ENCODE measurements at regions not wholly inside any gene's neighbourhood (a gene's known extent, or its start where the extent isn't known, plus 50 kb on each side); places are given as distances from the start of the nearest gene placed in this dataset.
"Not testable (repeated sequence)": the region's sequence is repeated elsewhere in the genome, so short reads cannot be mapped to it uniquely, and the experiment has no call there.

DNA sequence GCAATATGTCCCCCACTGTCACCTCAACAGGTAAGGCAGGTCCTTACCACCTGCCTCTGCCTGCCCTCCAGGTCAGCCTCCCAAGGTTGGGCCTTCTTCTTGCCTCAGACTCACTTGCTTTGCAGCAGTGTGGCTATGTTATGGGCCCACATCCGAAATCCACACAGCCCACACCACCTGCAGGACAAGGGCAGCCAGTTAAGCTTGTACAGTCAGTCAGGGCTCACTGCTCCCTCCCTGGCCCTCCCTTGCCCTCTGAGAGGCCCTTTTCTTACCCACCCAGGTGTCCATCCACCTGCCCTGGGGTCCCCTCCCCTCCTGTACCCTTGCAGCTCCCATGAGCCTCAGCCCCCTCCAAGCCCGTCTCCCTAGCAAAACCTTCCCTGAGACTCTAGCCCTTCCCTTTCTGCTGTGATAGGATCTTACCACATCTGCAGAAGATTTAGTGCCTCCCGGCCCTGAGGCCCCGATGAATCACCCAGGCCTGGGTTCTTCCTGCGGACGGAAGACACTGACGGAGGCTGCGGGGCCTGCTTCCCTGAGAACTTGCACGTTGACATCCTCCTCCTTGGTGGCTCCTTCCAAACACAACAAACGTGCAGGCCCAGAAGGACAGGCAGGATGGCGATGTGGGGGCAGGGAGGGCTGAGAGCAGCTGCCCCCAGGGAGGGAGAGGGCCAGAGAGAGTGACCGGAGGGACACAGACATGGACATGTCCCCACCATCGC lies 5466.2 kb upstream of the TPTE start:
- not testable (repeated sequence) for H3K4me3 ChIP-seq, H3K27me3 ChIP-seq, H3K36me3 ChIP-seq, H3K9me3 ChIP-seq, ATAC-seq, H3K4me1 ChIP-seq, H3K27ac ChIP-seq
- WGBS, 2 donors (ENCODE audit: low coverage in 1 of 2) = no CpG with 5 or more reads among the region's 13 CpGs

DNA sequence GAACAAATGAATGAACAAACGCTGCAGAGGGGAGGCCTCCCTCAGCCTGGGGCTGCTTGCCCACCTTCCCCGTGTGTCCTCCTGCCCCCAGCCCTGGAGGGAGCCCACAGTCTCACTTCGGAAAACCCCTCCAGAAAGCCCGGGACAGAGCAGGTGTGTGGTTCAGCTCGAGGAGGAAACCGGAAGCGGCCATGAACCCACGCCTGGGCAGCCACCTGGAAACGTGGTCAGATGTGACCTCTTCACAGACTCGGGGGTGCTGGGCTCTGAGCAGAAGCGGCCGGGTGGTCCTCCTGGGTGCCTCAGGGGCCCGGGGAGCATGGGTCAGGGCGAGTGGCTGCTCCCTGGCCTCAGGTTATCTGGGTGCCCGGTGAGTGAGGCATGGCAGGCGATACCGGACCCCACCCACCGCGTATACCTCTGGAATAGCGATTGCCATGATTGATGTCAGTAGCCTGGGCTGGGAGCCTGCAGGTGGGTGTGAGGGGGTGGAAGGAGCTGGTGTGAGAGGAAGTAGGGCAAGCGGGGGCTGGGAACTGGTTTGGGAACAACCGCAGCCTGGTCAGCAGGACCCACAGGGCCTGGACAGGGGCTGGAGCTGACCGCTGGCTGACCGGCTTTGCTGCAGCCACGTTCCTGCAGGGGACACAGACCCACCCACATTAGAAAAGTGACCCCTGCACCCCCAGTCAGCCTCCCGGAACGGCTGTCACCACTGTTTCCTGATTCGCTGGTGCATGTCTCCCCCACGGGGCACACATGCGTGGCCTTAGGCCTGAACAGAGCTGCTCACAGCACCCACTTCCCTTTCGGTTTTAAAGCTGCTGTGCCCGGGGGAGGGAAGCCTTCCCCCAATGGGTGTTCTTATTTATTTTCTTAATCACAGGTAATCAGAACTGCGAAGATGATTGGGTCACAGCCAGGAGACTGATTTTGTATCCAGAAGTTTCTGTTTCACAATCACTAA lies 5465.1 kb upstream of the TPTE start:
- not testable (repeated sequence) for H3K9me3 ChIP-seq, H3K27me3 ChIP-seq, H3K27ac ChIP-seq, H3K4me1 ChIP-seq, ATAC-seq, H3K36me3 ChIP-seq, H3K4me3 ChIP-seq
- no CpG with 5 or more reads among the region's 33 CpGs for WGBS, 2 donors (ENCODE audit: low coverage in 1 of 2)

DNA sequence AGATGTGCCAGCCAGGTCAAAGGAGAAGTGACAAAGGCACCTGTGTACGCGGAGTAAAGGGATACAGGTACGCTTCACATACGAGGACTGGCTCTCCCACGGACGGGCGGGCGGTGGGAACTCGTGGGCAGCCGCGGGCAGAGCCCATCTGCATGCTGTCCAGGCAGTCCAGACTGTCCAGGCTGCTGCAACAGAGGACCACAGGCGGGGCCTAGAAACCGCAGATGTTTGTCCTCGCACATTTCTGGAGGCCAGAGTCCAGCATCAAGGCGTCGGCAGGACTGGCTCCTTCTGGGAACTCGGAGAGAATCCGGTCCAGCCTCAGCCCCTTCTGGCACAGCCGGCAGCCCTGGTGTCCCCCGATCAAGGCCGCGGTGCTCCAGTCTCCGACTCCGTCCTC lies 5464.3 kb upstream of the TPTE start:
- not testable (repeated sequence) for H3K4me3 ChIP-seq, ATAC-seq, H3K27ac ChIP-seq, H3K9me3 ChIP-seq, H3K27me3 ChIP-seq, H3K36me3 ChIP-seq, H3K4me1 ChIP-seq
- WGBS, 2 donors (ENCODE audit: low coverage in 1 of 2) = no CpG with 5 or more reads among the region's 24 CpGs

DNA sequence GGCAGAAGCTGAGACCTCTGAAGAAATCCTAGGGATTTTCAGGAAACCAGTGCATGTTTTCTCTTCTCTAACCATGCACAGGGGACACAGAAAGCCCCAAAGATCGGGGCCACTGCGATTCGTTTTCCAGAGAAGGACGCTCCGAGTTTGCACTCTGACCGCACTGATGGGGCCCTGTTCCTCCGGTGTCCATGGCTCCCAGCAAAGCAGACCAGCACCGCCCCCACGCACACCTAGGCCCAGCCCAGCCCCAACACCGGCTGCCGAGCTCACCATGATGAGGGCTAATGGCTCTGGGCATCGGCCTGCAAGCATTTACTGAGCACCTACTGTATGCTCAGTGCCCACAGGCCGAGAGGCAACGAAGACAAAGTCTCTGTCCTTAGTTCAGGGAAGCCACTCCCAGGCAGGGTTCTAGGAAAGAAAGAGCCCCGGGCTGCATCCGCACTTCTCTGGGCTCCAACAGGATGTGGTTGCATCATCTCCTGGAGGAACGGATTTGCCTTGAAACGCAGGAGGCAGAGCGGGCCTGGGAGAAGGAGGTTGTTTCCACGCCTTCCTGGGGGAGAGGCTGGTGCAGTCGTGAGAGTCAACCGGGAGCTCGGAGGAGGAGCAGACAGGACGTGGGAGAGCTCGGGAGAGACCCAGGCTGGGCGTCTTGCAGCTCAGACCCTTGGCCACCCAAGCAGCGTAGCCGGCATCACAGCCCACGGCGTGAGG lies 5460.9 kb upstream of the TPTE start:
- H3K36me3 ChIP-seq, H3K27ac ChIP-seq, H3K27me3 ChIP-seq, H3K4me3 ChIP-seq, H3K9me3 ChIP-seq, H3K4me1 ChIP-seq: not testable (repeated sequence)
- WGBS, 2 donors (ENCODE audit: low coverage in 1 of 2) = no CpG with 5 or more reads among the region's 30 CpGs
- ATAC-seq = peak; percentile 36

DNA sequence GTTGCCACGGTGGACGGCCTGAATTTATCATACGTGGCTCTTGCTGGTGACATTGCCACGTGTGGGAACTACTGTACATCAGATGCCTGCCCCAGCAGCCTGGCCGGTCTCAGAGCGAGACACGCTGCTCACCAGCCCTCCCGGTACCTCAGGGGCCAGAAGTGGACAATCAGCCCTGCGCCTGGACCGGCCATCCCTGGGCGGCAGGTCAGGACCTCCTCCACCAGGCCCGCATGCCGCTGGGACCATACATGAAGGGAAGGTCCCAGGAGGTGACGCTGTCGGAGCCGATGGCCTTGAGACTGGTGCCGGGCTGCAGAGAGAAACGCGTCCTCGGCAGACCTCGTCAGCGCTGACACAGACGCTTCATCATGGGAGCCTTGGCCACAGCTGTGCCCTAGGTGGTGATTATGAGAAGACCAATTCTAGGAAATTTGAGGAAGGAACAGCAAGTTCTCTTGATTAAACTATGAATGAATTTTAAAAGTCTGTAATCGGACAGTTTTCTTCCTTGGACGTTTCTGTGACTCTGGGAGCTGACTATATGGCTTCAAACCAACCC lies 5456.7 kb upstream of the TPTE start:
- ATAC-seq = not testable (repeated sequence)

DNA sequence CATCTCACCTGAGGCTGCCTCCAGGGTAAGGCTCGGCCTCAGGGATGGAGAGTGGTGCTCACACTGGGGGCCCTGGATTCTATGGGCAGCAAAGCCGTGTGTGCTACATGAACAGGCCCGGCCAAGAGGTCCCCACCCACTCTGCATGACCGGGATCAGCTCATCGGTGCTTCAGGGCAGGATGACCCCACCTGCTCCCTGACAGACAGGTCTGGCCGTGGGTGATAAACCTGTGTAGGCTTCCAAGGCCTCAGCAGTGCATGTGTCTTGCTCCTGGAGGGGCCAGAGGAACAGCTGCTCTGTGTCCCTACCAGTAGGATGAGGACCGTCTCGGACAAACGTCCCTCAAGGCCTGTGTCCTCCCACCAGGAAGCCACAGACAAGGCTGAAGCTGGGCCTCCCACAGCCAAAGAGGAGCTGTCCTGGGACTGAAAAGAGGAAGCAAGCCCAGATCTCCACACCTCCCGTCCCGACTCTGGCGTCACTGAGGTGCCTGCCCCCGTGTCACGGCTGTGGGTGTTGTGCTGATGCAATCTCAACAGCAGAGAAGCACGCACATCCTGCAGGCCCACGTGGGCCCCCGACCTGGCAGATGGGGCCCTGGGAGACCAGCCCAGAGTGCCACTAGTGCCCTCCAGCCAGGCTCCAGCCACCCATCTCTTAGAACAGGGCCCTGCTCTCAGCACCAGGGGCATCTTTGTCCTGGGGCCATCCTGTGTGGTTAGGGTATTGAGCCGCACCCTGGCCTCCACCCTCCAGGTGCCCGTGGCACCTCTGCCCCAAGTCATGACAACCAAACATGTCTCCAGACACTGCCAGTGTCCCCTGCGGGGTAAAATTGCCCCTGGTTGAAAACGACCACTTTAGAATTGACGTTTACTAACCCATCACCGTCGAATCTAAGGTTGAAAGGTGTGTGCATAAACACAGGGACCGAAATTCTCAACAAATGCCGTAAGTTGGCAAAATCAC lies 5455.9 kb upstream of the TPTE start:
- H3K27me3 ChIP-seq, H3K27ac ChIP-seq, H3K4me1 ChIP-seq, H3K4me3 ChIP-seq, H3K9me3 ChIP-seq, H3K36me3 ChIP-seq: not testable (repeated sequence)
- 50% methylated on average over 4 of the region's 26 CpGs; no CpG with 5 or more reads in 1 of the 2 donors for WGBS, 2 donors (ENCODE audit: low coverage in 1 of 2)
- peak; percentile 52 for ATAC-seq

More for the DNA sequence above, 5456.7 kb upstream of the TPTE start:
- H3K9me3 ChIP-seq, H3K27me3 ChIP-seq, H3K4me3 ChIP-seq, H3K36me3 ChIP-seq, H3K27ac ChIP-seq, H3K4me1 ChIP-seq: not testable (repeated sequence)
- no CpG with 5 or more reads among the region's 25 CpGs for WGBS, 2 donors (ENCODE audit: low coverage in 1 of 2)

DNA sequence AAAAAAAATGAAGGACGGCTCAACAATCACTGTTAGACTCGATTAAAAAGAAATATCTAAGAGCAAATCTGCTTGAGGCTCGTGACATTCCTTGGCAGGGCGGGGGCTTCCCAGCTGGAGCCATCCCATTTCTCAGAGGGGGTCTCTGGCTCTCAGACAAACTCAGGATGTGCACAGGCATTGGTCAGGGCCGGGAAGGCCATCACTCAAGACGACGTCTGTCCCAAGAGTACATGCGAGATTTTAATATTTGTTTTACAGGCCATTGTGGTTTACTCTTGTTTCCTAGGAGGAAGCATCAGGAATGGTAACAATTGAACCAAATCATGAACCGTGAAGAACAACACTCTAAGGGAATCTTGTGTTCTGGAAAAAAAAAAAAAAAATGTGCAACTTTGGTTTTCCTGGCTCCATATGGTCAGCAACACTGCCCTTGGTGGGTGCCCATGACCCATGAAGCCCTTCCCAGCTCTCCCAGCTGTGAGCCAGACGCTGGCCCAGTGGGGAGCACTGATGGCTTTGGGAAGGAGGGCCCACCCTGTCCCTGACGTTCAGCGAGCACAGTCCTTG lies 5454.6 kb upstream of the TPTE start:
- H3K27ac ChIP-seq, H3K4me3 ChIP-seq, H3K4me1 ChIP-seq, H3K27me3 ChIP-seq, H3K36me3 ChIP-seq, H3K9me3 ChIP-seq, ATAC-seq: not testable (repeated sequence)
- 82% methylated on average over 2 of the region's 12 CpGs; no CpG with 5 or more reads in 1 of the 2 donors for WGBS, 2 donors (ENCODE audit: low coverage in 1 of 2)

DNA sequence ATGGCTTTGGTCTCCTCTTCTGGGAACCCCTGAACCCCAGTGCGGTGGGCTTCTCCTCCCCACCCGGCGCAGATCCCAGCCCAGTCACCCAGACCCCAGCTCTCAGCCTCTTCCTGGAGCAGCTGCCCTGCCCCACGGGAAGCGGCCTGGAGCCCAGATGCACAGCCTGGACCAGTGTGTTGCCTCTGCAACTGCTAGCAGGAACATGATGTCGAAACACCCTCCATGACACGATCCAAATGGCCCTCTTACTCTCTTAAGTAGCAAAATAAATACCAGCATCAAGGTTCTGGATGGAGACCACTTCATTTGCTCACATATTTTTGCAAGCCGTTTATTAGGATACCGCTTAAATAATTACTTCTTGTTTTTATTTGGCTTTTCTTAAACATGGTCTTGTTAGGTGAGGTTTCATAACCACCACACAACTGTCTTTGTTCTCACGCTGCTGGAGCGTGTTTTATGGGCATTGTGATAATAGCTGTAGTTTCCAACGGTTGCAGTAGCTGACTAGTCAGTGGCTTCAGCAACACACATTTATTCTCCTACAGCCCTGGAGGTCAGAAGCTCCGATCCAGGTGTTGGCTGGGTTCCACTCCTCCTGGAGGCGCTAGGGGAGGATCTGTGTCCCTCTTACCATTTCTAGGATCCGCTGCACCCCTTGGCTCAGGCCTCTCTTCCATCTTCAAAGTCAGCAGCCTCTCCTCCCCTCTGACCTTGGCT lies 5453.9 kb upstream of the TPTE start:
- H3K36me3 ChIP-seq, H3K4me3 ChIP-seq, H3K4me1 ChIP-seq, H3K9me3 ChIP-seq, H3K27me3 ChIP-seq, H3K27ac ChIP-seq: not testable (repeated sequence)
- ATAC-seq = peak; percentile 82
- no CpG with 5 or more reads among the region's 15 CpGs for WGBS, 2 donors (ENCODE audit: low coverage in 1 of 2)

DNA sequence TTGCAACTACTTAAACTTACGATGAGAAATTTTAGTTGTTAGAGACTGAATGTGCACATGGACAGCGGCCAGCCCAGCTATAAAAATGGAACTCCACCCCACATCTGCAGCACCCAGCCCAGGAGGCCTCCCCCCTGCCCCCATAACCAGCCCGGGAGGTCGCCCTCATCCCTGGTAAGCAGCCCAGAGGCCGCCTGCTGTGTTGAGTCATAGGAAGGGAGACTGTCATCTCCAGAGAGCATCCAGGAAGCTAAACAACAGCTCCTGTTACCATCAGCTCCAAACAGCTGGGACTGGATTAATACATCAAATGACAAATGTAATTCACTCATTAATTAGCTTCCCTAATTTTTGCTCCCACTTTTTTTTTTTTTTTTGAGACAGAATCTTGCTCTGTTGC lies 5452.7 kb upstream of the TPTE start:
- peak; percentile 58 for ATAC-seq
- no CpG with 5 or more reads among the region's 5 CpGs for WGBS, 2 donors (ENCODE audit: low coverage in 1 of 2)
- H3K27ac ChIP-seq, H3K36me3 ChIP-seq, H3K9me3 ChIP-seq, H3K4me1 ChIP-seq, H3K27me3 ChIP-seq, H3K4me3 ChIP-seq: not testable (repeated sequence)

DNA sequence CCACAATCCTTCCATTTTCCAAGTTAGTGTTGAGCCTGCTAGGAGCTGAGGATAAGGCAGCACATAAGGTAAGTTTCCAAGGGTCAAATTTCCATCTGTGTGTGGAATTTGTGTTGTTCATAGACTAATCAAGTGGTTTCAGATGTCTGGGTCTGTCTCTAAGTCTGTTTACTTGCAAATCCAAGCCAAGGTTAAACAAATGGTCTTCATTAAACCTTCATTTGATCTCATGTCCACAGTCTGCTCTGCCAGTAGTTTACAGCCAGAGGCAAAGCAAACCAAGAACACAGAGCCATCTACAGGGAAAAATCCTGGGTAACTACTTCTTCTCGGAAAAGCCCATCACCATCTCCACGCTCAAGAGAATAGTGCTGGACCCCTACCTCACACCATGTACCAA lies 5450.2 kb upstream of the TPTE start:
- H3K4me3 ChIP-seq, H3K27me3 ChIP-seq, H3K4me1 ChIP-seq, H3K36me3 ChIP-seq, H3K27ac ChIP-seq, ATAC-seq, H3K9me3 ChIP-seq: not testable (repeated sequence)
- no CpG with 5 or more reads among the region's 2 CpGs for WGBS, 2 donors (ENCODE audit: low coverage in 1 of 2)

DNA sequence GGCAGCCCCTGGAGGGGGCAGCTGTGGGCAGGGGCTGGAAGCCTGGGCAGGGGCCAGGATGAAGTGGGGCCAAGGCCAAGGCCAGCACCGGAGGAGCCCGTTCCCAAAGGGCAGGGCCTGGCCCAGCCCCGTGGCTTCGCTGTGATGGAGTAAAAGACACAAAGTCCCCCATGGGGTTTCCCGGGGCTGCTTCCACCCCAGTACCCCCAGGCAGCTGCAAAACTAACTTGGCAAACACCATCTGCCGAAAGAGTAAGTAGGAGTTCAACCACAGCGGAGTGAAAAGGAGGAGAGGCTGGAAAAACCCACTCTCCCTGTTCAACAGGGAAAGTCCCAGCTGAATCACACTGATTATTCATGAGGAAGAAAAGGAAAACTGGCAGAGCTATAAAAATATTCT lies 5444.5 kb upstream of the TPTE start:
- H3K9me3 ChIP-seq, H3K4me1 ChIP-seq, H3K4me3 ChIP-seq, H3K36me3 ChIP-seq, H3K27me3 ChIP-seq, H3K27ac ChIP-seq, ATAC-seq: not testable (repeated sequence)
- WGBS, 2 donors (ENCODE audit: low coverage in 1 of 2) = no CpG with 5 or more reads among the region's 7 CpGs

All from gastroesophageal sphincter (tissue), 4 donors.